ENCODE measurements at regions not wholly inside any gene's neighbourhood (a gene's known extent, or its start where the extent isn't known, plus 50 kb on each side); places are given as distances from the start of the nearest gene placed in this dataset.
"Not testable (repeated sequence)": the region's sequence is repeated elsewhere in the genome, so short reads cannot be mapped to it uniquely, and the experiment has no call there.

- no peak overlapping the region for H3K9ac ChIP-seq
- H3K27ac ChIP-seq, result no peak overlapping the region
- no peaks in the 10 kb centered on the region for H4K20me1 ChIP-seq
- H3K27me3 ChIP-seq, result no peaks in the 10 kb centered on the region
- 0 out of 22 replicates have a peak, but pooled peaks cover 0 to 5% (median 0%) of the 10 kb centered on the region in 11 experiments for H3K36me3 ChIP-seq
- no peak overlapping the region for H3K4me3 ChIP-seq
- H3K4me2 ChIP-seq, result no peak overlapping the region
- H3K9me3 ChIP-seq (replicated peaks in 1 of 11), result peaks cover 20 to 27% (median 25%) of the 10 kb centered on the region in 11 experiments
- H3K4me1 ChIP-seq, result peaks cover 0 to 14% (median 0%) of the 10 kb centered on the region in 10 experiments; a peak in 5 of 20 replicates
- no peak for TF ChIP-seq Cebpa-rat (IDR thresholded peaks at IDR 0.05)
Observed at GRCh38 chr14:97155814-97156213, 358.6 kb downstream of the VRK1 start.

- Histone ChIP-seq H3K9me3 (replicated peaks in 1 of 11) (peaks cover 20 to 27% (median 25%) of the 10 kb centered on the region in 11 experiments), H3K9ac (no peak overlapping the region), H3K27me3 (no peaks in the 10 kb centered on the region), H3K36me3 (0 out of 22 replicates have a peak, but pooled peaks cover 0 to 5% (median 0%) of the 10 kb centered on the region in 11 experiments), H4K20me1 (no peaks in the 10 kb centered on the region), H3K4me1 (peaks cover 0 to 11% (median 0%) of the 10 kb centered on the region in 10 experiments; a peak in 5 of 20 replicates), H3K4me2 (no peak overlapping the region), H3K4me3 (no peak overlapping the region), H3K27ac (no peak overlapping the region)
- no peak for TF ChIP-seq Cebpa-rat (IDR thresholded peaks at IDR 0.05)
Observed at GRCh38 chr14:97156705-97157104, 359.5 kb downstream of the VRK1 start.

- H3K36me3 ChIP-seq, result 0 out of 22 replicates have a peak, but pooled peaks cover 0 to 5% (median 0%) of the 10 kb centered on the region in 11 experiments
- no peak overlapping the region for H3K4me3 ChIP-seq
- H4K20me1 ChIP-seq, result no peaks in the 10 kb centered on the region
- TF ChIP-seq Cebpa-rat (IDR thresholded peaks at IDR 0.05), result no peak
- no peak overlapping the region for H3K9ac ChIP-seq
- no peaks in the 10 kb centered on the region for H3K27me3 ChIP-seq
- H3K4me2 ChIP-seq, result no peak overlapping the region
- H3K27ac ChIP-seq, result no peak overlapping the region
- H3K4me1 ChIP-seq, result no peaks in the 10 kb centered on the region
- peaks cover 20 to 27% (median 25%) of the 10 kb centered on the region in 11 experiments for H3K9me3 ChIP-seq (replicated peaks in 1 of 11)
Observed at GRCh38 chr14:97158102-97158501, 360.9 kb downstream of the VRK1 start.

GRCh38 chr14:97159124-97159523, 361.9 kb downstream of the VRK1 start:
- Histone ChIP-seq H4K20me1 (no peaks in the 10 kb centered on the region), H3K4me3 (no peak overlapping the region), H3K4me1 (no peaks in the 10 kb centered on the region), H3K27ac (no peak overlapping the region), H3K9ac (no peak overlapping the region), H3K4me2 (no peak overlapping the region), H3K27me3 (no peaks in the 10 kb centered on the region), H3K36me3 (0 out of 22 replicates have a peak, but pooled peaks cover 0 to 5% (median 0%) of the 10 kb centered on the region in 11 experiments), H3K9me3 (replicated peaks in 1 of 11) (peaks cover 20 to 27% (median 25%) of the 10 kb centered on the region in 11 experiments)
- TF ChIP-seq Cebpa-rat (IDR thresholded peaks at IDR 0.05), result no peak

GRCh38 chr14:97162621-97163020, 365.4 kb downstream of the VRK1 start:
- Histone ChIP-seq H4K20me1 (no peaks in the 10 kb centered on the region), H3K9me3 (replicated peaks in 1 of 11) (peaks cover 20 to 27% (median 25%) of the 10 kb centered on the region in 11 experiments), H3K4me1 (no peaks in the 10 kb centered on the region), H3K4me2 (no peak overlapping the region), H3K27ac (no peak overlapping the region; a peak in 1 of 22 replicates), H3K4me3 (no peak overlapping the region), H3K9ac (no peak overlapping the region), H3K36me3 (0 out of 22 replicates have a peak, but pooled peaks cover 0 to 5% (median 0%) of the 10 kb centered on the region in 11 experiments), H3K27me3 (no peaks in the 10 kb centered on the region)
- no peak for TF ChIP-seq Cebpa-rat (IDR thresholded peaks at IDR 0.05)

- Histone ChIP-seq H3K27me3 (no peaks in the 10 kb centered on the region), H3K4me3 (no peak overlapping the region), H3K27ac (no peak overlapping the region), H3K9ac (no peak overlapping the region), H3K4me1 (no peaks in the 10 kb centered on the region), H3K9me3 (replicated peaks in 1 of 11) (peaks cover 12 to 19% (median 16%) of the 10 kb centered on the region in 11 experiments), H3K4me2 (no peak overlapping the region), H3K36me3 (no peaks in the 10 kb centered on the region), H4K20me1 (no peaks in the 10 kb centered on the region)
- TF ChIP-seq Cebpa-rat (IDR thresholded peaks at IDR 0.05), result no peak
Observed at GRCh38 chr14:97164021-97164420, 366.8 kb downstream of the VRK1 start.

- Histone ChIP-seq H3K4me3 (no peak overlapping the region), H3K9me3 (replicated peaks in 1 of 11) (no peaks in the 10 kb centered on the region; a peak in 2 of 22 replicates), H3K4me1 (peaks cover 0 to 9% (median 7%) of the 10 kb centered on the region in 10 experiments; a peak in 13 of 20 replicates), H4K20me1 (no peaks in the 10 kb centered on the region), H3K27me3 (no peaks in the 10 kb centered on the region), H3K4me2 (no peak overlapping the region), H3K36me3 (no peaks in the 10 kb centered on the region), H3K9ac (no peak overlapping the region), H3K27ac (no peak overlapping the region)
- TF ChIP-seq Cebpa-rat (IDR thresholded peaks at IDR 0.05), result no peak
Observed at GRCh38 chr14:97166497-97166896, 369.3 kb downstream of the VRK1 start.

- H3K4me2 ChIP-seq, H3K9ac ChIP-seq, H3K36me3 ChIP-seq, H3K27ac ChIP-seq, H3K4me3 ChIP-seq, H4K20me1 ChIP-seq, H3K27me3 ChIP-seq: not testable (repeated sequence)
- peaks cover 0 to 12% (median 8%) of the 10 kb centered on the region in 10 experiments; a peak in 13 of 20 replicates for H3K4me1 ChIP-seq
- H3K9me3 ChIP-seq (replicated peaks in 1 of 11), result peaks cover 0 to 11% (median 7%) of the 10 kb centered on the region in 11 experiments; a peak in 7 of 22 replicates
Observed at GRCh38 chr14:97167577-97167976, 370.4 kb downstream of the VRK1 start.

GRCh38 chr14:97172644-97173043, 375.5 kb downstream of the VRK1 start:
- no peak for TF ChIP-seq Cebpa-rat (IDR thresholded peaks at IDR 0.05)
- H3K4me1 ChIP-seq, result peaks cover 5 to 28% (median 15%) of the 10 kb centered on the region in 10 experiments
- H3K36me3 ChIP-seq, result no peaks in the 10 kb centered on the region
- H4K20me1 ChIP-seq, result no peaks in the 10 kb centered on the region
- no peak overlapping the region for H3K4me2 ChIP-seq
- H3K9ac ChIP-seq, result no peak overlapping the region
- no peak overlapping the region for H3K27ac ChIP-seq
- no peak overlapping the region for H3K4me3 ChIP-seq
- H3K27me3 ChIP-seq, result no peaks in the 10 kb centered on the region
- peaks cover 0 to 18% (median 9%) of the 10 kb centered on the region in 11 experiments; a peak in 8 of 22 replicates for H3K9me3 ChIP-seq (replicated peaks in 1 of 11)

- Histone ChIP-seq H3K4me3 (no peak overlapping the region), H3K4me1 (peaks cover 20 to 42% (median 34%) of the 10 kb centered on the region in 10 experiments), H3K27me3 (no peaks in the 10 kb centered on the region), H3K27ac (peak overlapping the region in 1 of 11 experiments; percentile 70; a peak in 1 of 22 replicates), H3K9ac (no peak overlapping the region), H3K36me3 (no peaks in the 10 kb centered on the region), H4K20me1 (no peaks in the 10 kb centered on the region), H3K4me2 (peak overlapping the region in 6 of 11 experiments; percentile 15 to 73 (median 37); a peak in 11 of 22 replicates), H3K9me3 (replicated peaks in 1 of 11) (peaks cover 0 to 23% (median 10%) of the 10 kb centered on the region in 11 experiments; a peak in 14 of 22 replicates)
- no peak for TF ChIP-seq Cebpa-rat (IDR thresholded peaks at IDR 0.05)
Observed at GRCh38 chr14:97177016-97177415, 379.8 kb downstream of the VRK1 start.

All from BLaER1 treated with 17β-estradiol and CSF1 and Interleukin-3, amounts not matched to agents 10 nM and 100 nM (cell line).